ENCODE measurements at regions not wholly inside any gene's neighbourhood (a gene's known extent, or its start where the extent isn't known, plus 50 kb on each side); places are given as distances from the start of the nearest gene placed in this dataset.

GRCh38 chr16:64364016-64364415, 757.8 kb downstream of the CDH11 start:
- no TSS peak for BruUV-seq (replicated peaks)

GRCh38 chr16:64363039-64363438, 758.8 kb downstream of the CDH11 start:
- Histone ChIP-seq H3K9me3 (ENCODE audit: control insufficient read depth, insufficient read depth, low read depth, low read length) (no peaks in the 10 kb centered on the region), H3K4me3 (ENCODE audit: low read depth in 2 of 2, low read length in 2 of 2) (no peak overlapping the region), H3K36me3 (ENCODE audit: control insufficient read depth, insufficient read depth, low read length) (no peaks in the 10 kb centered on the region), H3K4me1 (ENCODE audit: control insufficient read depth, insufficient read depth, low read length) (no peaks in the 10 kb centered on the region), H3K27ac (ENCODE audit: low read length) (no peak overlapping the region), H3K27me3 (ENCODE audit: control insufficient read depth, insufficient read depth, low read length) (no peaks in the 10 kb centered on the region)
- no peak for DNase-seq (ENCODE audit: low read depth, low spot score)
- no peak for TF ChIP-seq REST (IDR thresholded peaks at IDR 0.05; ENCODE audit: insufficient read depth in 1 of 2, low read depth in 2 of 2, low read length in 1 of 2)
- no peak for TF ChIP-seq SIN3A (IDR thresholded peaks at IDR 0.05; ENCODE audit: borderline replicate concordance, insufficient read depth, low read depth, low read length)
- TF ChIP-seq TCF7L2 (IDR thresholded peaks at IDR 0.05; ENCODE audit: low read depth, low read length): no peak
- no peak for ATAC-seq
- in situ Hi-C loops (cut with HindIII; ENCODE audit: low pct_unique_long_range_greater_than_20kb, low sequenced_read_pairs) (no loop called here), intact Hi-C loops (cut with micrococcal nuclease; ENCODE audit: unreplicated experiment) (no loop called here)
- no TSS peak for BruUV-seq (replicated peaks)
- POLR2A ChIA-PET: no interaction called here
- CTCF ChIA-PET: no interaction called here

More at GRCh38 chr16:64364016-64364415, 757.8 kb downstream of the CDH11 start:
- ChIA-PET CTCF (no interaction called here), POLR2A (no interaction called here)
- intact Hi-C loops (cut with micrococcal nuclease; ENCODE audit: unreplicated experiment): no loop called here
- H3K36me3 ChIP-seq (ENCODE audit: control insufficient read depth, insufficient read depth, low read length): no peaks in the 10 kb centered on the region
- ATAC-seq (no peak), DNase-seq (ENCODE audit: low read depth, low spot score) (no peak)
- in situ Hi-C loops (cut with HindIII; ENCODE audit: low pct_unique_long_range_greater_than_20kb, low sequenced_read_pairs): no loop called here
- no peak overlapping the region for H3K4me3 ChIP-seq (ENCODE audit: low read depth in 2 of 2, low read length in 2 of 2)
- H3K27me3 ChIP-seq (ENCODE audit: control insufficient read depth, insufficient read depth, low read length): no peaks in the 10 kb centered on the region
- no peak overlapping the region for H3K27ac ChIP-seq (ENCODE audit: low read length)
- no peaks in the 10 kb centered on the region for H3K9me3 ChIP-seq (ENCODE audit: control insufficient read depth, insufficient read depth, low read depth, low read length)
- H3K4me1 ChIP-seq (ENCODE audit: control insufficient read depth, insufficient read depth, low read length): no peaks in the 10 kb centered on the region
- no peak for TF ChIP-seq TCF7L2 (IDR thresholded peaks at IDR 0.05; ENCODE audit: low read depth, low read length)

GRCh38 chr16:64362193-64362592, 759.7 kb downstream of the CDH11 start:
- no TSS peak for BruUV-seq (replicated peaks)
- ATAC-seq: no peak
- no peak for TF ChIP-seq TCF7L2 (IDR thresholded peaks at IDR 0.05; ENCODE audit: low read depth, low read length)
- TF ChIP-seq SIN3A (IDR thresholded peaks at IDR 0.05; ENCODE audit: borderline replicate concordance, insufficient read depth, low read depth, low read length): no peak
- no peak for TF ChIP-seq REST (IDR thresholded peaks at IDR 0.05; ENCODE audit: insufficient read depth in 1 of 2, low read depth in 2 of 2, low read length in 1 of 2)
- TF ChIP-seq POLR2AphosphoS5 (IDR thresholded peaks at IDR 0.05; ENCODE audit: low read depth, low read length): no peak
- TF ChIP-seq CTCF (IDR thresholded peaks at IDR 0.05): no peak
- H3K36me3 ChIP-seq (ENCODE audit: control insufficient read depth, insufficient read depth, low read length): no peaks in the 10 kb centered on the region
- POLR2A ChIA-PET: no interaction called here
- H3K4me3 ChIP-seq (ENCODE audit: low read depth in 2 of 2, low read length in 2 of 2): no peak overlapping the region
- no peak for DNase-seq (ENCODE audit: low read depth, low spot score)
- H3K27ac ChIP-seq (ENCODE audit: low read length): no peak overlapping the region
- no peaks in the 10 kb centered on the region for H3K9me3 ChIP-seq (ENCODE audit: control insufficient read depth, insufficient read depth, low read depth, low read length)
- in situ Hi-C loops (cut with HindIII; ENCODE audit: low pct_unique_long_range_greater_than_20kb, low sequenced_read_pairs): no loop called here
- H3K27me3 ChIP-seq (ENCODE audit: control insufficient read depth, insufficient read depth, low read length): no peaks in the 10 kb centered on the region
- CTCF ChIA-PET: no interaction called here
- intact Hi-C loops (cut with micrococcal nuclease; ENCODE audit: unreplicated experiment): no loop called here
- H3K4me1 ChIP-seq (ENCODE audit: control insufficient read depth, insufficient read depth, low read length): no peaks in the 10 kb centered on the region
